WTC11 (cell line): ENCODE measurements at regions not wholly inside any gene's neighbourhood (a gene's known extent, or its start where the extent isn't known, plus 50 kb on each side); places are given as distances from the start of the nearest gene placed in this dataset.
A peak's percentile ranks its signal among the peaks of the same experiment; 100 is the strongest.

ENCODE experiments used
- ATAC-seq: fragments of 200-7000 bp; cut with Tn5 transposase; 2 replicates; pipeline ENCODE4 v1.10.0; 2021; ENCODE audit warnings: mild to moderate bottlenecking, moderate library complexity
- CTCF ChIA-PET: fragments of 300-600 bp; sonication (Branson Sonifier 250); formaldehyde crosslinking; loops from one replicate; lab custom pipeline; 2021; ENCODE audit warnings: antibody characterized with exemption; lab: Charles Lee
- POLR2A ChIA-PET: fragments of 350-600 bp; sonication (Branson Sonifier 250); formaldehyde crosslinking; loops from one replicate; lab custom pipeline; 2021; ENCODE audit warnings: antibody characterized with exemption; lab: Charles Lee
- DNase-seq: peaks from one replicate; pipeline ENCODE4 v3.0.0; 2021; ENCODE audit warnings: low spot score
- H3K27ac Mint-ChIP-seq: 2 replicates; pipeline ENCODE4 v1.8.0; 2021; ENCODE audit warnings: mixed read lengths
- H3K27me3 Mint-ChIP-seq: 2 replicates; pipeline ENCODE4 v1.8.0; 2021; ENCODE audit warnings: low read depth, mild to moderate bottlenecking, moderate library complexity, mixed read lengths
- H3K36me3 Mint-ChIP-seq: 2 replicates; pipeline ENCODE4 v1.8.0; 2021; ENCODE audit warnings: mixed read lengths
- H3K4me1 Mint-ChIP-seq: 2 replicates; pipeline ENCODE4 v1.8.0; 2022; ENCODE audit warnings: mixed read lengths
- H3K4me3 Mint-ChIP-seq: 2 replicates; pipeline ENCODE4 v1.8.0; 2021; ENCODE audit warnings: mild to moderate bottlenecking, moderate library complexity, mixed read lengths
- H3K9me3 Mint-ChIP-seq: 2 replicates; pipeline ENCODE4 v1.8.0; 2021; ENCODE audit warnings: mixed read lengths
- ATF3 ChIP-seq: sonication (generic); formaldehyde crosslinking; conservative IDR thresholded peaks from 2 replicates; pipeline ENCODE4 v1.8.1; 2022; ENCODE audit warnings: mild to moderate bottlenecking, missing genetic modification reagents
- ELF4 ChIP-seq: sonication (generic); formaldehyde crosslinking; IDR thresholded peaks from 2 replicates; pipeline ENCODE4 v1.8.1; 2022; ENCODE audit warnings: low read depth, mild to moderate bottlenecking, moderate library complexity, missing genetic modification reagents
- EMX1 ChIP-seq: fragments of 250-450 bp; sonication (Bioruptor Pico); IDR thresholded peaks from 2 replicates; pipeline ENCODE4 v1.8.0; 2021; ENCODE audit warnings: mild to moderate bottlenecking
- ESRRA ChIP-seq: sonication (generic); formaldehyde crosslinking; IDR thresholded peaks from 2 replicates; pipeline ENCODE4 v1.8.1; 2022; ENCODE audit warnings: mild to moderate bottlenecking, missing genetic modification reagents, borderline replicate concordance
- FOXJ3 ChIP-seq: sonication (generic); formaldehyde crosslinking; IDR thresholded peaks from 2 replicates; pipeline ENCODE4 v1.9.0; 2021; ENCODE audit warnings: missing genetic modification reagents, mild to moderate bottlenecking, borderline replicate concordance
- FOXP1 ChIP-seq: sonication (generic); formaldehyde crosslinking; IDR thresholded peaks from 2 replicates; pipeline ENCODE4 v1.8.0; 2022; ENCODE audit warnings: missing genetic modification reagents, mild to moderate bottlenecking, moderate library complexity, borderline replicate concordance
- HMGXB4 ChIP-seq: sonication (generic); formaldehyde crosslinking; IDR thresholded peaks from 2 replicates; pipeline ENCODE4 v1.8.1; 2023; ENCODE audit warnings: mild to moderate bottlenecking, moderate library complexity, missing genetic modification reagents
- JAZF1 ChIP-seq: fragments of 250-450 bp; sonication (Bioruptor Pico); IDR thresholded peaks from 2 replicates; pipeline ENCODE4 v1.9.0; 2021; ENCODE audit warnings: moderate library complexity, mild to moderate bottlenecking, inconsistent platforms
- NFATC4 ChIP-seq: fragments of 250-450 bp; sonication (Bioruptor Pico); IDR thresholded peaks from 2 replicates; pipeline ENCODE4 v1.9.0; 2021; ENCODE audit warnings: mild to moderate bottlenecking
- NR2C2 ChIP-seq: sonication (generic); formaldehyde crosslinking; IDR thresholded peaks from 2 replicates; pipeline ENCODE4 v1.8.0; 2022; ENCODE audit warnings: mild to moderate bottlenecking, missing genetic modification reagents
- NR3C1 ChIP-seq: sonication (generic); formaldehyde crosslinking; conservative IDR thresholded peaks from 2 replicates; pipeline ENCODE4 v1.8.1; 2023; ENCODE audit warnings: low read depth, mild to moderate bottlenecking, missing genetic modification reagents
- PREB ChIP-seq: sonication (generic); formaldehyde crosslinking; IDR thresholded peaks from 2 replicates; pipeline ENCODE4 v1.8.1; 2022; ENCODE audit warnings: mild to moderate bottlenecking, missing genetic modification reagents, moderate library complexity, borderline replicate concordance
- SMAD4 ChIP-seq: sonication (generic); formaldehyde crosslinking; IDR thresholded peaks from 2 replicates; pipeline ENCODE4 v1.8.0; 2022; ENCODE audit warnings: mild to moderate bottlenecking, missing genetic modification reagents
- ZNF138 ChIP-seq: sonication (generic); formaldehyde crosslinking; conservative IDR thresholded peaks from 2 replicates; pipeline ENCODE4 v1.8.1; 2022; ENCODE audit warnings: mild to moderate bottlenecking, moderate library complexity, missing genetic modification reagents
- ZNF219 ChIP-seq: sonication (generic); formaldehyde crosslinking; IDR thresholded peaks from 2 replicates; pipeline ENCODE4 v1.8.0; 2023; ENCODE audit warnings: missing genetic modification reagents, mild to moderate bottlenecking, borderline replicate concordance
- ZNF671 ChIP-seq: fragments of 250-450 bp; sonication (Bioruptor Pico); IDR thresholded peaks from 2 replicates; pipeline ENCODE4 v1.8.0; 2021; ENCODE audit warnings: mild to moderate bottlenecking
- TF ChIP-seq, protein P1 (sequence below): fragments of 250-450 bp; sonication (Bioruptor Pico); IDR thresholded peaks from 2 replicates; pipeline ENCODE4 v1.8.0; 2021; ENCODE audit warnings: mild to moderate bottlenecking
- TF ChIP-seq, protein P2 (sequence below): sonication (generic); formaldehyde crosslinking; IDR thresholded peaks from 2 replicates; pipeline ENCODE4 v1.8.1; 2023; ENCODE audit warnings: mild to moderate bottlenecking, missing genetic modification reagents, moderate library complexity
- TF ChIP-seq, protein P3 (sequence below): fragments of 250-450 bp; sonication (Bioruptor Pico); IDR thresholded peaks from 2 replicates; pipeline ENCODE4 v2.1.2; 2022; ENCODE audit warnings: mild to moderate bottlenecking, moderate library complexity
- TF ChIP-seq, protein P4 (sequence below): sonication (generic); formaldehyde crosslinking; IDR thresholded peaks from 2 replicates; pipeline ENCODE4 v1.8.1; 2022; ENCODE audit warnings: low read depth, missing genetic modification reagents, borderline replicate concordance
- TF ChIP-seq, protein P5 (sequence below): sonication (generic); formaldehyde crosslinking; IDR thresholded peaks from 2 replicates; pipeline ENCODE4 v1.8.0; 2022; ENCODE audit warnings: missing genetic modification reagents

DNA sequence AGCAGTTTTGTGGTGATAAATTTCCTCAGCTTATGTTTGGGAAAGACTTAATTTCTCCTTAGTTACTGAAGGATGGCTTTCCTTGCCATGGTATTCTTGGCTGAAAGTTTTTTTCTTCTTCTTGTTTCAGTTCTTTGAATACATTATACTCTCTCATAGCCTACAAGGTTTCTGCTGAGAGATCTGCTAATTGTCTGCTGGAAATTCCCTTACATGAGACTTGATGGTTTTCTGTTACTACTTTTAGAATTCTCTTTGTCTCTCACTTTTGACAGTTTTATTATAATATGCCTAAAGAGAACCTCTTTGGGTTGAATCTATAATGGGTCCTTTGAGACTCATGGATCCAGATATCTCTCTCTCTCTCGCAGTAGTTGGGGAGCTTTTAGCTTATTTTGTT, 693.6 kb downstream of the PRELID2 start (continued):
- no peak for TF ChIP-seq NR3C1
- TF ChIP-seq ESRRA (CRISPR knock-in tag) = no peak
- TF ChIP-seq, protein P1, sequence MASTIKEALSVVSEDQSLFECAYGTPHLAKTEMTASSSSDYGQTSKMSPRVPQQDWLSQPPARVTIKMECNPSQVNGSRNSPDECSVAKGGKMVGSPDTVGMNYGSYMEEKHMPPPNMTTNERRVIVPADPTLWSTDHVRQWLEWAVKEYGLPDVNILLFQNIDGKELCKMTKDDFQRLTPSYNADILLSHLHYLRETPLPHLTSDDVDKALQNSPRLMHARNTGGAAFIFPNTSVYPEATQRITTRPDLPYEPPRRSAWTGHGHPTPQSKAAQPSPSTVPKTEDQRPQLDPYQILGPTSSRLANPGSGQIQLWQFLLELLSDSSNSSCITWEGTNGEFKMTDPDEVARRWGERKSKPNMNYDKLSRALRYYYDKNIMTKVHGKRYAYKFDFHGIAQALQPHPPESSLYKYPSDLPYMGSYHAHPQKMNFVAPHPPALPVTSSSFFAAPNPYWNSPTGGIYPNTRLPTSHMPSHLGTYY (CRISPR knock-in tag) = no peak

GRCh38 chr5:145130996-145131395, 704.1 kb downstream of the PRELID2 start:
- H3K9me3 Mint-ChIP-seq = no peaks in the 10 kb centered on the region
- H3K4me3 Mint-ChIP-seq = no peak overlapping the region
- 0 out of 2 replicates have a peak overlapping the region, but pooled peaks have one; percentile 2 for H3K27ac Mint-ChIP-seq
- ATAC-seq (peak; percentile 58), DNase-seq (no peak)
- peaks cover 17% of the 10 kb centered on the region for H3K4me1 Mint-ChIP-seq
- no peaks in the 10 kb centered on the region for H3K36me3 Mint-ChIP-seq
- TF ChIP-seq, protein P2, sequence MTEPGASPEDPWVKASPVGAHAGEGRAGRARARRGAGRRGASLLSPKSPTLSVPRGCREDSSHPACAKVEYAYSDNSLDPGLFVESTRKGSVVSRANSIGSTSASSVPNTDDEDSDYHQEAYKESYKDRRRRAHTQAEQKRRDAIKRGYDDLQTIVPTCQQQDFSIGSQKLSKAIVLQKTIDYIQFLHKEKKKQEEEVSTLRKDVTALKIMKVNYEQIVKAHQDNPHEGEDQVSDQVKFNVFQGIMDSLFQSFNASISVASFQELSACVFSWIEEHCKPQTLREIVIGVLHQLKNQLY = no peak
- no peak for TF ChIP-seq EMX1
- no peak for TF ChIP-seq ELF4
- TF ChIP-seq NR2C2 (CRISPR knock-in tag) = no peak
- no peak for TF ChIP-seq ATF3 (CRISPR knock-in tag)
- TF ChIP-seq PREB (CRISPR knock-in tag) = no peak
- no peak for TF ChIP-seq JAZF1 (CRISPR knock-in tag)
- TF ChIP-seq, protein P3, sequence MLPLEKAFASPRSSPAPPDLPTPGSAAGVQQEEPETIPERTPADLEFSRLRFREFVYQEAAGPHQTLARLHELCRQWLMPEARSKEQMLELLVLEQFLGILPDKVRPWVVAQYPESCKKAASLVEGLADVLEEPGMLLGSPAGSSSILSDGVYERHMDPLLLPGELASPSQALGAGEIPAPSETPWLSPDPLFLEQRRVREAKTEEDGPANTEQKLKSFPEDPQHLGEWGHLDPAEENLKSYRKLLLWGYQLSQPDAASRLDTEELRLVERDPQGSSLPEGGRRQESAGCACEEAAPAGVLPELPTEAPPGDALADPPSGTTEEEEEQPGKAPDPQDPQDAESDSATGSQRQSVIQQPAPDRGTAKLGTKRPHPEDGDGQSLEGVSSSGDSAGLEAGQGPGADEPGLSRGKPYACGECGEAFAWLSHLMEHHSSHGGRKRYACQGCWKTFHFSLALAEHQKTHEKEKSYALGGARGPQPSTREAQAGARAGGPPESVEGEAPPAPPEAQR = no peak
- TF ChIP-seq HMGXB4 (CRISPR knock-in tag) = no peak
- no peak for TF ChIP-seq ZNF219 (CRISPR knock-in tag)
- TF ChIP-seq, protein P4, sequence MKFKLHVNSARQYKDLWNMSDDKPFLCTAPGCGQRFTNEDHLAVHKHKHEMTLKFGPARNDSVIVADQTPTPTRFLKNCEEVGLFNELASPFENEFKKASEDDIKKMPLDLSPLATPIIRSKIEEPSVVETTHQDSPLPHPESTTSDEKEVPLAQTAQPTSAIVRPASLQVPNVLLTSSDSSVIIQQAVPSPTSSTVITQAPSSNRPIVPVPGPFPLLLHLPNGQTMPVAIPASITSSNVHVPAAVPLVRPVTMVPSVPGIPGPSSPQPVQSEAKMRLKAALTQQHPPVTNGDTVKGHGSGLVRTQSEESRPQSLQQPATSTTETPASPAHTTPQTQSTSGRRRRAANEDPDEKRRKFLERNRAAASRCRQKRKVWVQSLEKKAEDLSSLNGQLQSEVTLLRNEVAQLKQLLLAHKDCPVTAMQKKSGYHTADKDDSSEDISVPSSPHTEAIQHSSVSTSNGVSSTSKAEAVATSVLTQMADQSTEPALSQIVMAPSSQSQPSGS = no peak
- TF ChIP-seq NFATC4 (CRISPR knock-in tag) = no peak
- no peak for TF ChIP-seq FOXP1
- TF ChIP-seq ZNF671 = no peak
- no peak for TF ChIP-seq SMAD4 (CRISPR knock-in tag)
- ChIA-PET POLR2A (no interaction called here), CTCF (no interaction called here)
- no peaks in the 10 kb centered on the region for H3K27me3 Mint-ChIP-seq

- Mint-ChIP-seq H3K4me1 (peaks cover 20% of the 10 kb centered on the region), H3K9me3 (no peaks in the 10 kb centered on the region), H3K36me3 (no peaks in the 10 kb centered on the region), H3K27me3 (no peaks in the 10 kb centered on the region), H3K4me3 (no peak overlapping the region), H3K27ac (no peak overlapping the region)
- DNase-seq = no peak
- no peak for ATAC-seq
- POLR2A ChIA-PET = no interaction called here
- CTCF ChIA-PET = no interaction called here
- TF ChIP-seq FOXJ3 (CRISPR knock-in tag) (no peak), ZNF138 (CRISPR knock-in tag) (no peak)
- TF ChIP-seq, protein P2 = no peak
- TF ChIP-seq, protein P5, sequence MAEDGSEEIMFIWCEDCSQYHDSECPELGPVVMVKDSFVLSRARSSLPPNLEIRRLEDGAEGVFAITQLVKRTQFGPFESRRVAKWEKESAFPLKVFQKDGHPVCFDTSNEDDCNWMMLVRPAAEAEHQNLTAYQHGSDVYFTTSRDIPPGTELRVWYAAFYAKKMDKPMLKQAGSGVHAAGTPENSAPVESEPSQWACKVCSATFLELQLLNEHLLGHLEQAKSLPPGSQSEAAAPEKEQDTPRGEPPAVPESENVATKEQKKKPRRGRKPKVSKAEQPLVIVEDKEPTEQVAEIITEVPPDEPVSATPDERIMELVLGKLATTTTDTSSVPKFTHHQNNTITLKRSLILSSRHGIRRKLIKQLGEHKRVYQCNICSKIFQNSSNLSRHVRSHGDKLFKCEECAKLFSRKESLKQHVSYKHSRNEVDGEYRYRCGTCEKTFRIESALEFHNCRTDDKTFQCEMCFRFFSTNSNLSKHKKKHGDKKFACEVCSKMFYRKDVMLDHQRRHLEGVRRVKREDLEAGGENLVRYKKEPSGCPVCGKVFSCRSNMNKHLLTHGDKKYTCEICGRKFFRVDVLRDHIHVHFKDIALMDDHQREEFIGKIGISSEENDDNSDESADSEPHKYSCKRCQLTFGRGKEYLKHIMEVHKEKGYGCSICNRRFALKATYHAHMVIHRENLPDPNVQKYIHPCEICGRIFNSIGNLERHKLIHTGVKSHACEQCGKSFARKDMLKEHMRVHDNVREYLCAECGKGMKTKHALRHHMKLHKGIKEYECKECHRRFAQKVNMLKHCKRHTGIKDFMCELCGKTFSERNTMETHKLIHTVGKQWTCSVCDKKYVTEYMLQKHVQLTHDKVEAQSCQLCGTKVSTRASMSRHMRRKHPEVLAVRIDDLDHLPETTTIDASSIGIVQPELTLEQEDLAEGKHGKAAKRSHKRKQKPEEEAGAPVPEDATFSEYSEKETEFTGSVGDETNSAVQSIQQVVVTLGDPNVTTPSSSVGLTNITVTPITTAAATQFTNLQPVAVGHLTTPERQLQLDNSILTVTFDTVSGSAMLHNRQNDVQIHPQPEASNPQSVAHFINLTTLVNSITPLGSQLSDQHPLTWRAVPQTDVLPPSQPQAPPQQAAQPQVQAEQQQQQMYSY (CRISPR knock-in tag) = no peak
Measured at GRCh38 chr5:145129797-145130196, 705.3 kb downstream of the PRELID2 start.
